HFF-Myc (cell line): ENCODE measurements at regions not wholly inside any gene's neighbourhood (a gene's known extent, or its start where the extent isn't known, plus 50 kb on each side); places are given as distances from the start of the nearest gene placed in this dataset.

Experiments
- DNase-seq: peaks from one replicate; pipeline ENCODE4 v3.0.0-alpha.2; 2011; ENCODE audit warnings: low read depth; ENCODE audit errors: extremely low read depth
- H3K4me3 ChIP-seq: replicated peaks from 2 replicates; pipeline ENCODE4 v1.5.1; 2011; ENCODE audit warnings: low read depth, mild to moderate bottlenecking, control low read depth, low read length
- CTCF ChIP-seq: IDR thresholded peaks from 2 replicates; pipeline ENCODE4 v1.5.1; 2012; ENCODE audit warnings: mild to moderate bottlenecking, low read depth, low read length, control low read depth; ENCODE audit errors: missing control alignments

GRCh38 chr9:27703216-27703980, 130.1 kb upstream of the C9orf72 start:
- no peak for DNase-seq
- TF ChIP-seq CTCF = no peak

DNA sequence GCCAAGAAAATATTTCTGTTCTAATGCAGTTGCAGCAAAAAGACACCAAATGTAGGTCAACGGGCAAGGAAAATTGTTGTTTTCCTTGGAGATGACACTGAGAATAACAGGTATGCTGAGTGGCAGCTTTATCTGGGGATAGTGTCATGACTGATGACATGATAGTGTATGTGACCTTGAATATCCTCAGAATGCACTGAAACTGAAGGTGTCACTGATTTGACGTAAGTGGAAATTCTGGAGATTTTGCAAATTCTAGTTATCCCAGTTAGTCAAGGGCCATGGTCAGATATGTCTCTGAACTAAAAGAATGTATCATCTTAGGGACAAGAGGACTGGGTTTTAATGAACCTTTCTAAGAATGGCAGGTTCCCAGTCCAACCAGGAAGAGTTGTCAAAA, 138.0 kb upstream of the C9orf72 start:
- H3K4me3 ChIP-seq = no peak overlapping the region
- TF ChIP-seq CTCF = no peak
- DNase-seq = no peak

More at GRCh38 chr9:27703216-27703980, 130.1 kb upstream of the C9orf72 start:
- no peak overlapping the region for H3K4me3 ChIP-seq

DNA sequence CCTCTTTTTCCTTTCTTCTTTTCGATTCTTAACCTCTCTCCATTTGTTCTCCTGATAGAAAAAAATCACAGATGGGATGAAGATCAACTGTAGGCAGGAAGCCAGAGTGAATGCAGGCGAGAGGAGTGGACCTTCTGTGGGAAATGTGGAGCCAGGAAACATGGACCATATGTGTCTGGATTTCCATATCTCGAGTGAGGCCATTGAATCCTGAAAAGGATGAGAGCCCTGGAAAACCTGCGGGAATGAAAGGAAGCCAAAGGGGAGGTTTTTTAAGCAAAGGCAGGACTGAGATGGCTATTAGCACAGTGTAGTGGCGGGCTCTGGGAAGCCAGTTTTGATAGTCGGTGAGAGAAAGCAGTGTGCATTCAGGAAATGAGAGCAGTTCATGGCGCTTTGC, 139.5 kb upstream of the C9orf72 start:
- no peak for TF ChIP-seq CTCF
- H3K4me3 ChIP-seq = no peak overlapping the region
- DNase-seq = no peak

DNA sequence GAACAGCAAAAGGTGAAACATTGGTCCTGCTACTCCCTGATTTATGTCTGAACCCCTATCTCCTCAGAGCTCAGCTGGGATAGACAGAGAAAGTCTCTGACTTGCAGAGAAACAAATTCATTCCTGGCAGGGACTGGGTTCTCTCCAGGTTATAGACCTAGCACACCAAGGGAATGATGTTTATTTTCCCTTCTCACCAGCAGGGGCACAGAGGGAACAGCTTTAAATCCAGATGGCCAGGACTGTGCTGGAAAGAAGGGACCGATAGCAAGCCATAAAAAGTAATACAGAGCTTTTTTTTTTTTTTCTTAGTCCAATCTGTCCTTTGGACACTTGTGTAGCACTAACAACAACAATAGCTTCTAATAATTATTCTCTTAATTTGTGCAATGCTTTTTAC, 141.1 kb upstream of the C9orf72 start:
- no peak for TF ChIP-seq CTCF
- no peak overlapping the region for H3K4me3 ChIP-seq
- no peak for DNase-seq

GRCh38 chr9:27715651-27716050, 142.4 kb upstream of the C9orf72 start:
- no peak for TF ChIP-seq CTCF

DNA sequence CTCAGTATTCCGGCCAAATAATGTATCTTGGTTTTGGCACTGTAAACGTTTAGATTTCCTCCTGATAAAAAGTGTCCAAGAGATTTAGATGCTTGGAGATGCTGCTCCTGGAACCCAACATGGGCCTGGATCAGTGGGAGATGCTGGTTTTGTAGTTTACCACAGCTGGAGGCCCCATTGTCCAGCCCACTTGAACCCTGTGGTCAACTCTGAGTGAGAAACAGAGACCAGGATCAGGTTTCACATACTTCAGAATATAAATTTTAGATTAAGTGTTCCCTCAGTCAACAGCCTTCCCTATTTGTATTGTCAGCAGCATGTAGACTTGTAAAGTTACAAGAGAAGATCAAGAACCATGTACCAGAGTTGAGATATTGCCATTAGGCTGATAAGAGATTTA, 144.7 kb upstream of the C9orf72 start:
- no peak for TF ChIP-seq CTCF
- no peak overlapping the region for H3K4me3 ChIP-seq
- no peak for DNase-seq

More at GRCh38 chr9:27715651-27716050, 142.4 kb upstream of the C9orf72 start:
- no peak overlapping the region for H3K4me3 ChIP-seq
- DNase-seq = no peak

DNA sequence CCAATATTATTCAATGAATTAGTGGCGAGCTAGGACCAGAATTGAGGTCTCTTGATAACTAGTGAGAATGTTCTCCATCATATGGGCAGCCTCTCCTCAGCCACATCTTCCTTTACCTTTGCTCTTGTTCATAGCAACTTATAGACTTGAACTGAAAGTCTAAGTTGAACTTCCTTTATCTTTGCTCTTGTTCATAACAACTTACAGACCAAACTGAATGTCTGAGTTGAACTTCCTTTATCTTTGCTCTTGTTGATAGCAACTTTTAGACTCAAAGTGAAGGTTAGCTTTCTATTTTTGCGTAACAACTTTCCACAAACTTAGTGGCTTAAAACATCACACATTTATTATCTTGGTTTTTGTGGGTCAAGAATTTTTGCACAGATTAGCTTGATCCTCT, 146.4 kb upstream of the C9orf72 start:
- no peak for DNase-seq
- no peak for TF ChIP-seq CTCF
- H3K4me3 ChIP-seq = no peak overlapping the region
